ENCODE measurements at regions not wholly inside any gene's neighbourhood (a gene's known extent, or its start where the extent isn't known, plus 50 kb on each side); places are given as distances from the start of the nearest gene placed in this dataset.

- ATAC-seq, result no peak
- TF ChIP-seq ZNF70 (CRISPR knock-in tag; IDR thresholded peaks at IDR 0.05), result no peak
- TF ChIP-seq ESRRG (CRISPR knock-in tag; IDR thresholded peaks at IDR 0.05), result no peak
- no peak for TF ChIP-seq CSRNP3 (CRISPR knock-in tag; IDR thresholded peaks at IDR 0.05)
- TF ChIP-seq GLIS3 (CRISPR knock-in tag; IDR thresholded peaks at IDR 0.05), result no peak
- no peak for TF ChIP-seq ARNTL (CRISPR knock-in tag; IDR thresholded peaks at IDR 0.05; ENCODE audit: borderline replicate concordance, low read depth)
- no peak for TF ChIP-seq OSR1 (CRISPR knock-in tag; IDR thresholded peaks at IDR 0.05)
Measured at GRCh38 chr6:48471326-48471725, 360.3 kb upstream of the PTCHD4 start.

- TF ChIP-seq ESRRG (CRISPR knock-in tag; IDR thresholded peaks at IDR 0.05) (no peak), ARNTL (CRISPR knock-in tag; IDR thresholded peaks at IDR 0.05; ENCODE audit: borderline replicate concordance, low read depth) (no peak), ZNF70 (CRISPR knock-in tag; IDR thresholded peaks at IDR 0.05) (no peak), ZFP3 (CRISPR knock-in tag; IDR thresholded peaks at IDR 0.05) (no peak), PATZ1 (CRISPR knock-in tag; IDR thresholded peaks at IDR 0.05; ENCODE audit: borderline replicate concordance) (no peak), ZNF8 (CRISPR knock-in tag; IDR thresholded peaks at IDR 0.05) (no peak), TSHZ2 (CRISPR knock-in tag; IDR thresholded peaks at IDR 0.05) (no peak), SNAI2 (CRISPR knock-in tag; IDR thresholded peaks at IDR 0.05) (no peak), CSRNP3 (CRISPR knock-in tag; IDR thresholded peaks at IDR 0.05) (no peak), PPARA (CRISPR knock-in tag; IDR thresholded peaks at IDR 0.05; ENCODE audit: borderline replicate concordance) (no peak), TCF4 (CRISPR knock-in tag; IDR thresholded peaks at IDR 0.05; ENCODE audit: borderline replicate concordance) (no peak), ZNF565 (CRISPR knock-in tag; conservative IDR thresholded peaks at IDR 0.05; ENCODE audit: low read depth) (no peak)
- ATAC-seq, result no peak
Measured at GRCh38 chr6:48449002-48449401, 338.0 kb upstream of the PTCHD4 start.

- no peak for TF ChIP-seq OSR1 (CRISPR knock-in tag; IDR thresholded peaks at IDR 0.05)
- TF ChIP-seq RARB (CRISPR knock-in tag; IDR thresholded peaks at IDR 0.05), result no peak
- TF ChIP-seq TSHZ2 (CRISPR knock-in tag; IDR thresholded peaks at IDR 0.05), result no peak
- no peak for TF ChIP-seq ZNF565 (CRISPR knock-in tag; conservative IDR thresholded peaks at IDR 0.05; ENCODE audit: low read depth)
- no peak for TF ChIP-seq ZNF70 (CRISPR knock-in tag; IDR thresholded peaks at IDR 0.05)
- TF ChIP-seq POU6F1 (CRISPR knock-in tag; IDR thresholded peaks at IDR 0.05; ENCODE audit: borderline replicate concordance, low read depth), result no peak
- no peak for TF ChIP-seq TCF4 (CRISPR knock-in tag; IDR thresholded peaks at IDR 0.05; ENCODE audit: borderline replicate concordance)
- TF ChIP-seq SNAI2 (CRISPR knock-in tag; IDR thresholded peaks at IDR 0.05), result no peak
- ATAC-seq, result no peak
Measured at GRCh38 chr6:48447251-48447650, 336.3 kb upstream of the PTCHD4 start.

Data from SK-N-SH treated with all-trans-retinoic acid at 6 μM for 48 hours (cell line).